Natural killer cell (primary cell): ENCODE measurements at regions not wholly inside any gene's neighbourhood (a gene's known extent, or its start where the extent isn't known, plus 50 kb on each side); places are given as distances from the start of the nearest gene placed in this dataset.
A peak's percentile ranks its signal among the peaks of the same experiment; 100 is the strongest.

Source experiments
- ATAC-seq, 3 donors: fragments of 150-1000 bp in 2 of 3; fragments of 200-7000 bp in 1 of 3; cut with Tn5 transposase; 1 replicate in 1 of 3; 2 replicates in 2 of 3; pipeline ENCODE4 v1.10.0; 2021; ENCODE audit warnings: mild to moderate bottlenecking in 2 of 3, moderate library complexity in 2 of 3
- DNase-seq, 2 donors: peaks; one replicate each; pipeline versions ENCODE4 v3.0.0 to v3.0.0-alpha.2; 2013 to 2021; ENCODE audit warnings: mixed read lengths in 1 of 2
- H3K27ac ChIP-seq: one replicate; pipeline ENCODE4 v1.5.1; 2013; ENCODE audit warnings: mild to moderate bottlenecking, low read length
- H3K27me3 ChIP-seq: one replicate; pipeline ENCODE4 v1.6.1; 2013; ENCODE audit warnings: low read length; ENCODE audit not compliant: control insufficient read depth, insufficient read depth
- H3K36me3 ChIP-seq: one replicate; pipeline ENCODE4 v1.6.1; 2013; ENCODE audit warnings: low read length; ENCODE audit not compliant: control insufficient read depth, insufficient read depth
- H3K4me1 ChIP-seq: one replicate; pipeline ENCODE4 v1.6.1; 2013; ENCODE audit warnings: low read length; ENCODE audit not compliant: control insufficient read depth, insufficient read depth
- H3K4me3 ChIP-seq: one replicate; pipeline ENCODE4 v1.5.1; 2013; ENCODE audit warnings: low read length
- H3K9me3 ChIP-seq: one replicate; pipeline ENCODE4 v1.6.1; 2013; ENCODE audit warnings: low read length; ENCODE audit not compliant: control insufficient read depth, insufficient read depth
- H3K27ac Mint-ChIP-seq, 2 donors: one replicate each; pipeline ENCODE4 v1.8.0; 2022; ENCODE audit warnings: mild to moderate bottlenecking in 2 of 2, mixed read lengths in 2 of 2, moderate library complexity in 1 of 2
- H3K27me3 Mint-ChIP-seq, 2 donors: one replicate each; pipeline ENCODE4 v1.8.0; 2022; ENCODE audit warnings: low read depth in 2 of 2, mixed read lengths in 2 of 2
- H3K36me3 Mint-ChIP-seq: one replicate; pipeline ENCODE4 v1.8.0; 2022; ENCODE audit warnings: mixed read lengths
- H3K4me1 Mint-ChIP-seq, 2 donors: one replicate each; pipeline ENCODE4 v1.8.0; 2022; ENCODE audit warnings: mixed read lengths in 2 of 2
- H3K4me3 Mint-ChIP-seq: one replicate; pipeline ENCODE4 v1.8.0; 2022; ENCODE audit warnings: mild to moderate bottlenecking, moderate library complexity, mixed read lengths
- H3K9me3 Mint-ChIP-seq, 2 donors: one replicate each; pipeline ENCODE4 v1.8.0; 2022; ENCODE audit warnings: mixed read lengths in 2 of 2
- CTCF ChIP-seq: fragments of 200-600 bp; IDR thresholded peaks from one replicate; pipeline ENCODE4 v1.8.0; 2022; ENCODE audit warnings: antibody characterized with exemption
- WGBS: methylation state at CpG from one replicate; pipeline ENCODE4 v1.1.7; 2013; ENCODE audit warnings: missing lambda C conversion rate; ENCODE audit not compliant: insufficient coverage; 5-methylcytosine and 5-hydroxymethylcytosine counted together
- intact Hi-C: fragments of 100-400 bp; cut with micrococcal nuclease; formaldehyde crosslinking; loops from one replicate; pipeline ENCODE4 v1.14.2; 2022

GRCh38 chr11:134633276-134633675 lies 221.2 kb upstream of the B3GAT1 start:
- intact Hi-C loops: no loop called here
- H3K36me3 ChIP-seq: no peaks in the 10 kb centered on the region
- no peak overlapping the region for H3K4me3 ChIP-seq
- Mint-ChIP-seq H3K27ac (no peak overlapping the region), H3K27me3 (peaks cover 6 to 7% of the 10 kb centered on the region in 2 donors), H3K9me3 (no peaks in the 10 kb centered on the region), H3K36me3 (no peaks in the 10 kb centered on the region), H3K4me3 (no peak overlapping the region), H3K4me1 (no peaks in the 10 kb centered on the region)
- H3K27ac ChIP-seq: no peak overlapping the region
- H3K9me3 ChIP-seq: no peaks in the 10 kb centered on the region
- no peak for TF ChIP-seq CTCF
- H3K4me1 ChIP-seq: no peaks in the 10 kb centered on the region
- WGBS: 95% methylated on average over 6 of the region's 6 CpGs
- DNase-seq: peak in 1 of 2 donors; percentile 1
- H3K27me3 ChIP-seq: no peaks in the 10 kb centered on the region
- no peak for ATAC-seq

- Mint-ChIP-seq H3K27me3 (peaks cover under 1 to 11% of the 10 kb centered on the region in 2 donors), H3K36me3 (no peaks in the 10 kb centered on the region)
- WGBS: 88% methylated on average over 16 of the region's 16 CpGs
Observed at GRCh38 chr11:134632347-134633119, 220.5 kb upstream of the B3GAT1 start.

GRCh38 chr11:134630861-134631260 lies 218.8 kb upstream of the B3GAT1 start:
- ATAC-seq (no peak), DNase-seq (no peak)
- H3K27me3 Mint-ChIP-seq: peaks cover 11 to 17% of the 10 kb centered on the region in 2 donors
- no peaks in the 10 kb centered on the region for H3K4me1 ChIP-seq
- no peaks in the 10 kb centered on the region for H3K9me3 ChIP-seq
- no peak overlapping the region for H3K27ac Mint-ChIP-seq
- no peak overlapping the region for H3K4me3 Mint-ChIP-seq
- no peak overlapping the region for H3K4me3 ChIP-seq
- H3K36me3 ChIP-seq: no peaks in the 10 kb centered on the region
- H3K9me3 Mint-ChIP-seq: no peaks in the 10 kb centered on the region
- no peak for TF ChIP-seq CTCF
- H3K27me3 ChIP-seq: peaks cover 3% of the 10 kb centered on the region
- H3K27ac ChIP-seq: no peak overlapping the region
- intact Hi-C loops: no loop called here
- H3K36me3 Mint-ChIP-seq: no peaks in the 10 kb centered on the region
- 93% methylated on average over 13 of the region's 13 CpGs for WGBS
- H3K4me1 Mint-ChIP-seq: no peaks in the 10 kb centered on the region

More at GRCh38 chr11:134632347-134633119, 220.5 kb upstream of the B3GAT1 start:
- H3K9me3 Mint-ChIP-seq: no peaks in the 10 kb centered on the region
- intact Hi-C loops: no loop called here
- H3K4me3 ChIP-seq: no peak overlapping the region
- ATAC-seq (no peak), DNase-seq (peak in 1 of 2 donors; percentile 10)
- no peaks in the 10 kb centered on the region for H3K4me1 ChIP-seq
- no peak overlapping the region for H3K4me3 Mint-ChIP-seq
- H3K27me3 ChIP-seq: peaks cover 3% of the 10 kb centered on the region
- no peaks in the 10 kb centered on the region for H3K36me3 ChIP-seq
- no peak for TF ChIP-seq CTCF
- H3K27ac Mint-ChIP-seq: no peak overlapping the region
- no peak overlapping the region for H3K27ac ChIP-seq
- H3K4me1 Mint-ChIP-seq: no peaks in the 10 kb centered on the region
- H3K9me3 ChIP-seq: no peaks in the 10 kb centered on the region

GRCh38 chr11:134628426-134628825 lies 216.4 kb upstream of the B3GAT1 start:
- Histone ChIP-seq H3K27me3 (peaks cover 3% of the 10 kb centered on the region), H3K27ac (no peak overlapping the region), H3K9me3 (no peaks in the 10 kb centered on the region), H3K4me3 (no peak overlapping the region), H3K4me1 (no peaks in the 10 kb centered on the region), H3K36me3 (no peaks in the 10 kb centered on the region)
- intact Hi-C loops: no loop called here
- no peak for TF ChIP-seq CTCF
- H3K4me3 Mint-ChIP-seq: no peak overlapping the region
- no peak for ATAC-seq
- no peaks in the 10 kb centered on the region for H3K4me1 Mint-ChIP-seq
- peaks cover 11 to 22% of the 10 kb centered on the region in 2 donors for H3K27me3 Mint-ChIP-seq
- WGBS: 92% methylated on average over 5 of the region's 6 CpGs
- no peak overlapping the region for H3K27ac Mint-ChIP-seq
- no peaks in the 10 kb centered on the region for H3K9me3 Mint-ChIP-seq
- H3K36me3 Mint-ChIP-seq: no peaks in the 10 kb centered on the region
- no peak for DNase-seq
